Omental fat pad (tissue), 3 donors: ENCODE measurements at regions not wholly inside any gene's neighbourhood (a gene's known extent, or its start where the extent isn't known, plus 50 kb on each side); places are given as distances from the start of the nearest gene placed in this dataset.

Experiments used
- ATAC-seq: fragments of 150-250 bp; one replicate; pipeline ENCODE4 v1.9.1; 2016; ENCODE audit warnings: mild to moderate bottlenecking, moderate library complexity; ENCODE audit not compliant: low FRiP score
- DNase-seq: peaks from one replicate; pipeline ENCODE4 v3.0.0-alpha.2; 2019; ENCODE audit warnings: low spot score
- TF ChIP-seq, protein P1 (sequence below), 3 donors: fragments of 450-650 bp; IDR thresholded peaks; one replicate each; pipeline ENCODE4 v1.5.1; 2016 to 2017; ENCODE audit warnings: antibody characterized with exemption in 3 of 3, mild to moderate bottlenecking in 3 of 3, moderate library complexity in 2 of 3

DNA sequence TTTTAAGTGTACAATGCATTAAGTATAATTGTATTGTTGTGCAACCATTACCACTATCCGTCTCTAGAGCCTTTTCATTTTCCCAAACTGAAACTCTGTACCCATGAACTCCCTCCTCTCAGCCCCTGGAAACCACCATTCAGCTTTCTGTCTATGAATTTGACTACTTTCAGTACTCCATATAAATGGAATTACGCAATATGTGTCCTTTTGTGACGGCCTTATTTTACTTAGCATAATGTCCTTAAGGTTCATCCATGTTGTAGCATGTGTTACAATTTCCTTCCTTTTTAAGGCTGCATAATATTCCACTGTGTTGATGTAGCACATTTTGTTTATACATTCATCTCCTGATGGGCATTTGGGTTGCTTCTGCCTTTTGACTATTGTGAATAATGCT, 143.6 kb upstream of the KCNG1 start:
- TF ChIP-seq, protein P1, sequence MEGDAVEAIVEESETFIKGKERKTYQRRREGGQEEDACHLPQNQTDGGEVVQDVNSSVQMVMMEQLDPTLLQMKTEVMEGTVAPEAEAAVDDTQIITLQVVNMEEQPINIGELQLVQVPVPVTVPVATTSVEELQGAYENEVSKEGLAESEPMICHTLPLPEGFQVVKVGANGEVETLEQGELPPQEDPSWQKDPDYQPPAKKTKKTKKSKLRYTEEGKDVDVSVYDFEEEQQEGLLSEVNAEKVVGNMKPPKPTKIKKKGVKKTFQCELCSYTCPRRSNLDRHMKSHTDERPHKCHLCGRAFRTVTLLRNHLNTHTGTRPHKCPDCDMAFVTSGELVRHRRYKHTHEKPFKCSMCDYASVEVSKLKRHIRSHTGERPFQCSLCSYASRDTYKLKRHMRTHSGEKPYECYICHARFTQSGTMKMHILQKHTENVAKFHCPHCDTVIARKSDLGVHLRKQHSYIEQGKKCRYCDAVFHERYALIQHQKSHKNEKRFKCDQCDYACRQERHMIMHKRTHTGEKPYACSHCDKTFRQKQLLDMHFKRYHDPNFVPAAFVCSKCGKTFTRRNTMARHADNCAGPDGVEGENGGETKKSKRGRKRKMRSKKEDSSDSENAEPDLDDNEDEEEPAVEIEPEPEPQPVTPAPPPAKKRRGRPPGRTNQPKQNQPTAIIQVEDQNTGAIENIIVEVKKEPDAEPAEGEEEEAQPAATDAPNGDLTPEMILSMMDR (IDR thresholded peaks at IDR 0.05): no peak
- ATAC-seq (no peak), DNase-seq (no peak)

DNA sequence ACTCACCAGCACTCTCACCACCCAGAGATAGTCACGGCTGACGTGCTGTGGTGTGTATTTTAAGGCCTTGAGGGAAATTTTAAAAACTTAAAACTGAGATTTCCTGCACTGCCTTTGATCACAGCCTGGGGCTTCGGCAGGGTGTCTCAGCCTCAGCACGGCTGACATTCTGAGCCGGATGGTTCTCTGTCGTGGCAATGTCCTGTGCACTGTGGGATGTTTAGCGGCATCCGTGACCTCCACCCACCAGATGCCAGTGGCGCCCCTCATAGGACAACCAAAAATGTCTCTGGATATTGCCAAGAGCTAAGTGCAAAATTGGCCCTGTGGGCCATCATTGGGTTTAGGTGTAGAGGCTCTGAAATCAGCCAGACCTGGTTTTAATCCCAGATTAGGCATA, 142.2 kb upstream of the KCNG1 start:
- DNase-seq (no peak), ATAC-seq (no peak)
- TF ChIP-seq, protein P1 (IDR thresholded peaks at IDR 0.05): no peak

DNA sequence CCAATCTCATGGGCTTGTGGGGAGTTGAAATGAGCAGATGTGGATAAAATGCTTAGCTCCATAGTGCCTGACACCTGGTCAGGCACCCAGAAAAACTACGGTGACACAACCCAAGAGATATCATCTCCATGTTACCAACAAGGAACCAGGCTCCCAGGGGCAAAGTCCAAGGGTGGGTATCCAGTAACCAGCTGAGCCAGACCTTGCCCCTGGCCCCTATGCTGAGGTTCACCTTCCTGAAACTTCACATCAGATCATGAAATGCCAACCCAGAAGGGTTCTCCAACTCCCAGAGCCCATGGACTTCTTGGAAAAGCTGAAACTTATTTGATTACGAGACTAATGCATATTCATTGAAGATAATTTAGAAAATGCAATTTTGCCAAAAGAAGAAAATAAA, 141.8 kb upstream of the KCNG1 start:
- no peak for ATAC-seq
- TF ChIP-seq, protein P1 (IDR thresholded peaks at IDR 0.05): no peak
- no peak for DNase-seq

DNA sequence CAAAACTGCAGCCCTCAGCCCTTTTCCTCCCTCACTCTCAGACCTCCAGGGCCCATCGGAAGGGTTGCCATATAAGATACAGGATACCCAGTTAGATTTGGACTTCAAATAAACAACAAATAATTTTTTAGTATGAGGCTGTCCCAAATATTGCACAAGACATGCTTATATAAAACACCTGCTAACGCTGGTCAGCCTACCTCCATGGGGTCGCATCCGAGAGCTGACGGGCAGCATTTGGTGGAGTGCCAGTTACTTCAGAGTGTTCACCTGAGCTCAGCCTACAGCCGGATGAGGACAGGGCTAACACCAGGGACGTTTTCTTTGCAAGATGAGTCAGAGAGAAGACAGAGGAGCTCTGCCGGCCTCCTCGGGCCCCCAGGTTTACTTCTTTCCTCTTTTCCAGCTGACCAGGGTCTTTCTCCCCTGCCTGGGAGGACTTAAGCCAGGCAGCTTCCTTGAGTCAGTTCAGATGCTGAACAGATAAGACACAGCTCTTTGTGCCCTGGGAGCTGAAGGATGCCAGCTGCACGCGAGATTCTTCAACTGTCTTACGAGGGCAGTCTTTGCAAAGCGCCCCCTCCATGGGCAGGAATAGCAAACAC, 141.2 kb upstream of the KCNG1 start:
- ATAC-seq (no peak), DNase-seq (no peak)

DNA sequence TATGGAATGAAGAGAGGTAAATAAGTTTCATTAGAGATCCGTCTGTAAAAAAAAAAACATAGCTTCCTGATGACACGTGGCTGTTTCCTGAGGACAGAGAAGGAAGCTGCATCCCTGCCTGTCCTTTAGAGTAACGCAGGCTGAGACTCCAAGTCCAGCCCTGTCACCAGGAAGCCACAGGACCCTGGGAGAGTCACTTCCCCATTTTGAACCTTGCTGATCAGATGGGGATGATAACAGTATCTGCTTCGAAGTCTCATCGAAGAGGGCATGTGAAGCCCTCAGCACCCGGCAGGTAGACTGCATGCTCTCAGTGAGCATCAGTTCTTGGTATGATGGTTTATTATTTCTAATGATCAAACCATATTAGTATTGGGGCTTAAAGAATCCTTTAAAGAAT, 139.1 kb upstream of the KCNG1 start:
- ATAC-seq (no peak), DNase-seq (no peak)
- TF ChIP-seq, protein P1 (IDR thresholded peaks at IDR 0.05): no peak

More for the DNA sequence above, 141.2 kb upstream of the KCNG1 start:
- TF ChIP-seq, protein P1 (IDR thresholded peaks at IDR 0.05): no peak

DNA sequence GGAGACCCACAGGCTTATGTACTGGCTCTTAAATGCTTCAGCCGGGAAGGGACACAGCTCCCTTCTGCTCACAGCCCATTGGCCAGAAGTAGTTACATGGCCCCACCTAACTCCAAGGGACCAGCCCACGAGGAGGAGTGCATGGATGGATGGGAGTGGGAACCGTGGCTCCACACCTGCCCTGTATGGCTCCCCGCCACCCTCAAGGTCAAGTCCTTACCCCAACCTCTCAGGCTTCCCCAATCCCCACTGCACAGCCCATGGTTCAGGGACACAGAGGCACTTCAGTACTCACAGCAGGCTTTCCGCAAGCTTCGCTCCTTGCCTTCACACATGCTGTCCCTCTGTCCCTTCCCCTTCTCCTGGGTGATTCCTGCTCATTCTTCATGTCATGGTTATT, 137.9 kb upstream of the KCNG1 start:
- ATAC-seq (no peak), DNase-seq (no peak)
- TF ChIP-seq, protein P1 (IDR thresholded peaks at IDR 0.05): no peak

DNA sequence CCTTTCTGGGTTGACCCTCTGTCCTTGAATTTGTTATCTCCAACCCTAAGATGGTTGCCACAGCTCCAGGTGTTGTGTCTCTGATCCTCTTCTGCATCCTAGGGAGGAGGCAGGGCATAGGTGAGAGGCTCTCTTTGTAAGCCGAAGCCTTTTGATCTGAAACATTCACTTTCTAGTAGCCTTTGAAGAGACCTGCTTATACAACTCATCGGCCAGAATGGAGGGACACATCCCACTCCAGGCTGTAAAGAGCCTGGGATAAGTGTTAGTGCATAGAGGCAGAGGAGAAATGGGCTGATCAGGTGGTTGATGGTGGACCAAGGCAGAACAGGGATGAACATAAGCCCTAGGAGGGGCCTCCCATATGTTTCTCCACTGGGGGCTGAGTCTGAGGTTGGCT, 137.1 kb upstream of the KCNG1 start:
- DNase-seq (no peak), ATAC-seq (no peak)
- TF ChIP-seq, protein P1 (IDR thresholded peaks at IDR 0.05): no peak
